Trophoblast cell (in vitro differentiated cells and primary cell): ENCODE measurements at regions not wholly inside any gene's neighbourhood (a gene's known extent, or its start where the extent isn't known, plus 50 kb on each side); places are given as distances from the start of the nearest gene placed in this dataset.

Source experiments
- DNase-seq, 2 donors: peaks; one replicate each; pipeline ENCODE4 v3.0.0-alpha.2; 2016
- H2AFZ ChIP-seq: 2 replicates; pipeline ENCODE4 v1.6.1; 2013; ENCODE audit warnings: low read length, moderate library complexity, mild to moderate bottlenecking; ENCODE audit not compliant: insufficient read depth, poor library complexity
- H2AK5ac ChIP-seq: 2 replicates; pipeline ENCODE4 v1.6.1; 2013; ENCODE audit warnings: mild to moderate bottlenecking, low read length
- H2BK120ac ChIP-seq: 2 replicates; pipeline ENCODE4 v1.6.1; 2013; ENCODE audit warnings: low read length, mild to moderate bottlenecking, moderate library complexity; ENCODE audit not compliant: insufficient read depth, poor library complexity
- H2BK12ac ChIP-seq: 2 replicates; pipeline ENCODE4 v1.6.1; 2013; ENCODE audit warnings: mild to moderate bottlenecking, low read length, moderate library complexity
- H2BK5ac ChIP-seq: 2 replicates; pipeline ENCODE4 v1.6.1; 2013; ENCODE audit warnings: low read length, low read depth, moderate library complexity, mild to moderate bottlenecking; ENCODE audit not compliant: poor library complexity
- H3K14ac ChIP-seq: 2 replicates; pipeline ENCODE4 v1.6.1; 2013; ENCODE audit warnings: mild to moderate bottlenecking, low read length
- H3K18ac ChIP-seq: 2 replicates; pipeline ENCODE4 v1.6.1; 2013; ENCODE audit warnings: mild to moderate bottlenecking, low read length
- H3K23ac ChIP-seq: 2 replicates; pipeline ENCODE4 v1.6.1; 2013; ENCODE audit warnings: low read length
- H3K27ac ChIP-seq: 2 replicates; pipeline ENCODE4 v1.5.1; 2013; ENCODE audit warnings: low read depth, mild to moderate bottlenecking, inconsistent platforms, low read length, moderate library complexity
- H3K27me3 ChIP-seq: 2 replicates; pipeline ENCODE4 v1.6.1; 2013; ENCODE audit warnings: inconsistent platforms, mild to moderate bottlenecking, low read length, moderate library complexity; ENCODE audit not compliant: insufficient read depth
- H3K36me3 ChIP-seq, 2 experiments: 1 replicate in 1 of 2; 2 replicates in 1 of 2; pipeline ENCODE4 v1.6.1; 2013; ENCODE audit warnings: low read length in 2 of 2, mild to moderate bottlenecking in 2 of 2, moderate library complexity in 1 of 2; ENCODE audit not compliant: insufficient read depth in 2 of 2, control insufficient read depth in 1 of 2
- H3K4ac ChIP-seq: 2 replicates; pipeline ENCODE4 v1.6.1; 2013; ENCODE audit warnings: low read depth, mild to moderate bottlenecking, low read length, moderate library complexity
- H3K4me1 ChIP-seq, 2 experiments: 1 replicate in 1 of 2; 2 replicates in 1 of 2; pipeline ENCODE4 v1.6.1; 2013; ENCODE audit warnings: low read length in 2 of 2, mild to moderate bottlenecking in 2 of 2, moderate library complexity in 1 of 2; ENCODE audit not compliant: insufficient read depth in 2 of 2, control insufficient read depth in 1 of 2
- H3K4me2 ChIP-seq: 2 replicates; pipeline ENCODE4 v1.6.1; 2013; ENCODE audit warnings: inconsistent platforms, mild to moderate bottlenecking, low read length, moderate library complexity
- H3K4me3 ChIP-seq: 2 replicates; pipeline ENCODE4 v1.5.1; 2013; ENCODE audit warnings: mild to moderate bottlenecking, low read depth, low read length, inconsistent platforms
- H3K79me1 ChIP-seq: one replicate; pipeline ENCODE4 v1.6.1; 2013; ENCODE audit warnings: low read length
- H3K79me2 ChIP-seq: 2 replicates; pipeline ENCODE4 v1.6.1; 2013; ENCODE audit warnings: low read length, mild to moderate bottlenecking; ENCODE audit not compliant: control insufficient read depth, insufficient read depth, poor library complexity
- H3K9ac ChIP-seq: 2 replicates; pipeline ENCODE4 v1.6.1; 2013; ENCODE audit warnings: mild to moderate bottlenecking, low read length
- H3K9me3 ChIP-seq: 2 replicates; pipeline ENCODE4 v1.6.1; 2013; ENCODE audit warnings: low read depth, mild to moderate bottlenecking, control low read depth, inconsistent platforms, low read length; ENCODE audit not compliant: insufficient read depth
- H4K12ac ChIP-seq: 2 replicates; pipeline ENCODE4 v1.6.1; 2013; ENCODE audit warnings: low read depth, mild to moderate bottlenecking, low read length, moderate library complexity
- H4K8ac ChIP-seq: 2 replicates; pipeline ENCODE4 v1.6.1; 2013; ENCODE audit warnings: low read depth, mild to moderate bottlenecking, low read length, moderate library complexity
- H4K91ac ChIP-seq: one replicate; pipeline ENCODE4 v1.6.1; 2013; ENCODE audit warnings: low read depth, mild to moderate bottlenecking, low read length, moderate library complexity
- WGBS: extraction: QIAGEN DNeasy Blood & Tissue Kit; methylation state at CpG from one replicate; pipeline ENCODE4 v1.1.7; 2013; ENCODE audit warnings: missing lambda C conversion rate; ENCODE audit not compliant: insufficient read length, insufficient coverage; ENCODE audit errors: extremely low coverage; 5-methylcytosine and 5-hydroxymethylcytosine counted together

DNA sequence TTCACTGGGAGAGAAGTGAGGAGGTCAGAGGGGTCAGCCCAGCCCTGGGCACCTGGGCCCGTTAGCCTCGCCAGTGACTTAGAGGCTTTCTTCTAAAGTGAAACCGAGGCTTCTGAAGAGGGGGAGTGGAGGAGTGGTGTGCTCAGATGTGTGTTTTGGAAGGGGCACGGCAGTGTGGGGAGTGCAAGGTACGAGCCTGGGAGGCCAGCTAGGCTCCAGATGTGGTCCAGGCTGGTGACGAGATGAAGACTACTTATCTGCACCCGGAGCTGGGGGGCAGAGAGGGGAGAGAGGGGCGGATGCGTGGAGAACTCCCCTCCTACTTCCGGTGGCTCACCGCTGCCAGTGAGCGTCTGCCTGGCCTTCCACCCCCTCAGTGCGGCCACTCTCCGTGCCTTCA, 371.3 kb upstream of the HS6ST1 start:
- Histone ChIP-seq H3K4me1 (no peaks in the 10 kb centered on the region), H3K23ac (no peak overlapping the region), H4K8ac (no peak overlapping the region), H3K18ac (no peak overlapping the region), H3K79me1 (no peaks in the 10 kb centered on the region), H2BK12ac (no peak overlapping the region), H3K9me3 (peaks cover 6% of the 10 kb centered on the region), H2AK5ac (no peak overlapping the region), H4K91ac (no peak overlapping the region), H3K4me3 (peak overlapping the region; percentile 37), H2AFZ (no peak overlapping the region), H3K4ac (no peak overlapping the region), H3K79me2 (no peaks in the 10 kb centered on the region), H4K12ac (no peak overlapping the region), H3K4me2 (no peak overlapping the region), H3K9ac (no peak overlapping the region), H3K14ac (no peak overlapping the region), H3K27ac (no peak overlapping the region), H2BK120ac (no peak overlapping the region), H3K27me3 (no peaks in the 10 kb centered on the region), H2BK5ac (no peak overlapping the region), H3K36me3 (no peaks in the 10 kb centered on the region)
- DNase-seq: no peak
- WGBS: no CpG with 5 or more reads among the region's 14 CpGs

- Histone ChIP-seq H4K8ac (no peak overlapping the region), H4K91ac (no peak overlapping the region), H3K79me2 (no peaks in the 10 kb centered on the region), H4K12ac (no peak overlapping the region), H3K4me3 (no peak overlapping the region), H3K9me3 (peaks cover 6% of the 10 kb centered on the region), H3K9ac (no peak overlapping the region), H3K4ac (no peak overlapping the region), H3K4me2 (no peak overlapping the region), H3K23ac (no peak overlapping the region), H3K18ac (no peak overlapping the region), H3K4me1 (no peaks in the 10 kb centered on the region), H2AFZ (no peak overlapping the region), H2BK5ac (no peak overlapping the region), H3K36me3 (no peaks in the 10 kb centered on the region), H3K14ac (no peak overlapping the region), H3K27ac (no peak overlapping the region), H3K79me1 (no peaks in the 10 kb centered on the region), H2BK12ac (no peak overlapping the region), H3K27me3 (no peaks in the 10 kb centered on the region), H2BK120ac (no peak overlapping the region), H2AK5ac (no peak overlapping the region)
- DNase-seq: peak in 1 of 2 donors; percentile 19
- WGBS: no CpG with 5 or more reads among the region's 14 CpGs
Measured at GRCh38 chr2:128690431-128690830, 371.8 kb upstream of the HS6ST1 start.

DNA sequence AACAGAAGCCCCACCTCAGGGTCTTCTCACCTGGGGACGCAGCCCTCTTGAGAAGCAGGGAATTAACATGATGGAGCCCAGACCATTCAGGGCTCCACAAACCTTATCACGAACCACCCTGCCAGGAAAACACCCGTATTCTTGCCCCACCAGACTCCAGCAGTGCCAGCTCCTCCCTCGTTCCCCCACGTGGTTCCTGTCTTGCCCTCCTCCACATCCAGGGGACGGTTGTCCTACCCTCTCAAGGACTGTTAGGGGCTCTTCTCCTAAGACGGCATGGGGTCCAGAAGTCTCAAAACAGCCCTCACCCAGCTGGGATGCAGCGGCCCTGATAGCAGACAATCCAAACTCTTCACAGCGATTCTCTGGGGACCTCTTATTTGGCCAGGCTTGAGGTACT, 372.2 kb upstream of the HS6ST1 start:
- Histone ChIP-seq H4K91ac (no peak overlapping the region), H3K23ac (no peak overlapping the region), H3K36me3 (no peaks in the 10 kb centered on the region), H4K8ac (no peak overlapping the region), H2BK5ac (no peak overlapping the region), H3K14ac (no peak overlapping the region), H3K9me3 (peaks cover 6% of the 10 kb centered on the region), H2AK5ac (no peak overlapping the region), H3K4me3 (no peak overlapping the region), H4K12ac (no peak overlapping the region), H3K18ac (no peak overlapping the region), H2AFZ (no peak overlapping the region), H3K4ac (no peak overlapping the region), H3K4me2 (no peak overlapping the region), H3K79me2 (no peaks in the 10 kb centered on the region), H3K79me1 (no peaks in the 10 kb centered on the region), H3K27ac (no peak overlapping the region), H3K4me1 (no peaks in the 10 kb centered on the region), H3K27me3 (no peaks in the 10 kb centered on the region), H2BK12ac (no peak overlapping the region), H3K9ac (no peak overlapping the region), H2BK120ac (no peak overlapping the region)
- WGBS: no CpG with 5 or more reads among the region's 9 CpGs
- DNase-seq: no peak

DNA sequence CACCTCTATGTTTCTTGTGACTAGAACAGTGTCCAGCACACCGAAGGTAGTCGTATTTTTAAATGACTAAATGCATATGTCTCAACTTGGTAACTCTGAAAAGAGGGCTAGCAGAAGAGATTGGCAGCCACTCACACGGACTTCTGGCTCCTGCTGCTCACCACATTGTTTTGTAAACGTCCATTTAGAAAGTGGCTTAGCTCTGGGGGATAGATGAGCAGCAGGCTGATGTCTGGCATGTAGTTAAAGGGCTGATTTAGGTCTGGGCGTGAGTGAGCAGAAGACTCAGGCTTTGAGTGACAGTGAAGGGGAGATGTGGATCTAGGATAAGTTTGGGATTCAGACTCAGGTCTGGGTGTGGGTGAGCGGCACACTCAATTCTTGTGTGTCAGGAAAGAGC, 372.9 kb upstream of the HS6ST1 start:
- no peak overlapping the region for H2AFZ ChIP-seq
- no peak overlapping the region for H3K4me2 ChIP-seq
- H3K9ac ChIP-seq: no peak overlapping the region
- no peak overlapping the region for H3K23ac ChIP-seq
- H4K8ac ChIP-seq: no peak overlapping the region
- H3K27ac ChIP-seq: no peak overlapping the region
- H3K79me1 ChIP-seq: no peaks in the 10 kb centered on the region
- no peak overlapping the region for H2BK12ac ChIP-seq
- H4K91ac ChIP-seq: no peak overlapping the region
- H4K12ac ChIP-seq: no peak overlapping the region
- H3K79me2 ChIP-seq: no peaks in the 10 kb centered on the region
- H3K36me3 ChIP-seq: no peaks in the 10 kb centered on the region
- H3K4me1 ChIP-seq: no peaks in the 10 kb centered on the region
- no peak overlapping the region for H3K14ac ChIP-seq
- no peaks in the 10 kb centered on the region for H3K27me3 ChIP-seq
- peaks cover 6% of the 10 kb centered on the region for H3K9me3 ChIP-seq
- no CpG with 5 or more reads among the region's 6 CpGs for WGBS
- no peak overlapping the region for H3K4me3 ChIP-seq
- no peak overlapping the region for H3K4ac ChIP-seq
- no peak overlapping the region for H2BK120ac ChIP-seq
- no peak overlapping the region for H2AK5ac ChIP-seq
- no peak overlapping the region for H2BK5ac ChIP-seq
- no peak overlapping the region for H3K18ac ChIP-seq
- no peak for DNase-seq
